Activated gamma-delta T cell treated with Interleukin-2 at 50 U/mL for 16 hours (primary cell): ENCODE measurements at regions not wholly inside any gene's neighbourhood (a gene's known extent, or its start where the extent isn't known, plus 50 kb on each side); places are given as distances from the start of the nearest gene placed in this dataset.

Source experiments
- DNase-seq: peaks from one replicate; pipeline ENCODE4 v3.0.0-alpha.2; 2020

DNA sequence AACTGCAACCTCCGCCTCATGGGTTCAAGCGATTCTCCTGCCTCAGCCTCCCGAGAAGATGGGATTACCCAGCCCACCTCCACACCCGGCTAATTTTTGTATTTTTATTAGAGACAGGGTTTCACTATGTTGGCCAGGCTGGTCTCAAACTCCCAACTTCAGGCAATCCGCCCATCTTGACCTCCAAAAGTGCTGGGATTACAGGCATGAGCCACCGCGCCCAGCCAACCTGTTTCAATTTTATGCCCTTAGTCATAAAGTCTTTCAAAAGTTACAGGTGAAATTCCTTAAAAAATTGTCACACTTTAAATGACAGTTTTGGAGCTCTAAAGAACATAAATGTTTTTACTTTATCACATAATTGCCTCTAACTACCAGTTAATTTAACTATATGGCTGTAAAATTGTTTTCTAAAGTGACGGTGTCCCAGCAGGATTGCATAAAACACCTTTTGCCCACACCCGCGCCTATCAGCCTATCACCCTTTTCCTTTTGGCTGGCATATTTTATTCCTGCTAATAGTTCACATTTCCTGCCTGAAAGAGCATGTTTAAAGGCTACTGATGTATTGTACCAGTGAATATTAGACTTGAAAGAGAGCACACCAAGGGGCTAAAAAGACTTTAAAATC, 164.2 kb upstream of the SEMA6D start:
- DNase-seq = no peak

DNA sequence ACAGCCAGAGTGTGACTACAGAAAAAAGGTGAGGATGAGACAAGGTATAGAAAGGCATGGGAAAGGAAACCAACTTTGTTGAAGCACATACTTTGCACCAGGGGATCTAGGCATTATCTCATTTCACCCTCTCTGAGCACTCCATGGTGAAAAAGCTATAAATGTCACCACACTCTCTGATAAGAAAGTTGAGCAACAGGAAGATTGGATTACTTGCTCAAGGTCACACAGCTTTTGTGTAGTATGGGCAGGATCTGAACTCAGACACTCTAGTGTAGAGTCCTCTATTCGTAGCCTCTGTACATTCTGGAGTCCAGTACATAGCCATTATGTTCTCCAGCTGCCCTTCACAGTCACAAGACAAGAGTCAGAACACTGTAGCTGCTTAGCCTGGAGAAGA, 163.4 kb upstream of the SEMA6D start:
- no peak for DNase-seq

GRCh38 chr15:47561102-47561501, 156.2 kb upstream of the SEMA6D start:
- no peak for DNase-seq

DNA sequence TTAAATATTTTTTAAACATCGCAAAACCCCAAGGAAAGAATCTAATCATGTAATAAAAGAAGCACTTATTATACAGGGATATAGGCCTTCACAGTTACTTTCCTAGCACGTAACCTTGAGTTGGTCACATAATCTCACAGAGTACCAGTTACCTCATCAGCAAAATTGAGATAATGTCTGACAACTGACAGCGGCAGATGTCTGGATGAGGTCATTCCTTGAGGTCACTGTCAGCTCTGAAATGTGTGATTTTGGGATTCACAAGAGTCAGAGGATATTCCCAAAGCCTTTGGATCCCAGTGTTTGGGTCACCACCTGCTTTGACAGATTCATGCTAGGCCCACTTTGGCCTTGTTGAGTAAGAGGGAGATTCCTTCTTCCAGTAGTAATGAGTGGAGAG, 151.4 kb upstream of the SEMA6D start:
- no peak for DNase-seq

DNA sequence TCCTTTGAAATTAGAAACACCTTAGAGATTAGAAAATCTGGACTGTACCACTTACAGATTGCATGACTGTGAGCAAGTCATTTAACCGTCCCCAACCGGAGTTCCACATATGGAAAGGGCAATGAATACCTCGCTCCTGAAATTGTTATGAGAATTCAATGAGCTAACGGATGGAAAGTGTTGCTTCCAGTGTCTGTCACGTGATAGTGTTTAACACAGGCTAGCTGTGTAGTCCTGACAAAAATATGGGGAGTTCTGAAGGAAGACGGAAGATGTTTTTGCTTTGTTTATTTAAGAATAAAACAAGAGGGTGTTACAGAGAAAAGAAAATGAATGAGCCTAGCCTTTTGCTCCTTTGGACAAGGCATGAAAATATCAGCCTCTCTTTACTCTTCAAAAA, 150.7 kb upstream of the SEMA6D start:
- no peak for DNase-seq

DNA sequence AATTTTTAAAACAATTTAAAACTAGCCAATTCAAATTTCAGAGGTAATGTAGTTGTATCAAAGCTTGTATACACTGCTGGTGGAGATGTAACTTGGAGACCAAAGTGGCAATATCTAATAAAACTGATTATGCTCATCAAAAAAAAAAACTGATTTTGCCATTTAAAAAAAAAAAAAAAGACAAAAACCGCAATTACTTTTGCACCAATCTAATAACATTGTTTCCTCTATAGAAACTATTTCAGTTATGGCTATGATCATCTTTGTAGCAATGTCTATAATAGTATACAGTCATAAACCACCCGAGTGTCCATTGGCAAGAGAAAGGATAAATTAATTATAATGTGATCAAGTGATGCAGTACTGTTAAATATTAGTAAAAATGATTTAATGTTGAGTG, 149.3 kb upstream of the SEMA6D start:
- DNase-seq = no peak

- no peak for DNase-seq
Measured at GRCh38 chr15:47570044-47570443, 147.3 kb upstream of the SEMA6D start.

DNA sequence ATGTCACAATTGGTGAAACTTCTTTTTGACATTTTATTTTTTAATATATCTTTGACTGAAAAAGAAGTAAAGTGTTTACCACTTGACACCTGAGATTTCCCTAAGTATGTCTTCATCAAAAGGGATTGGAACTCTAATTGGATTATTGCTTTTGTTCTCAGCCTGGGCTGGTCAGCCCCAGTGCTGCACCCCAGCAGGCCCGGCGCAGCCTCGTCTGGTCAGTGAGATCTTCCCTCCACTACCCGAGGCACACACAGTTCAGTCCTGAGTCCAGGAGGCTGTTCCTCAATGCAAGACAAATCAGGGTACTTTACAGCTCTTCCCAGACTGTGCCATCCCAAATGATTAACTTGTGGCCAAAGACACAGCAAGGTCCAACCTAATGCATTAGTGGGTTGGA, 146.9 kb upstream of the SEMA6D start:
- DNase-seq = no peak

GRCh38 chr15:47570881-47571640, 146.2 kb upstream of the SEMA6D start:
- no peak for DNase-seq

DNA sequence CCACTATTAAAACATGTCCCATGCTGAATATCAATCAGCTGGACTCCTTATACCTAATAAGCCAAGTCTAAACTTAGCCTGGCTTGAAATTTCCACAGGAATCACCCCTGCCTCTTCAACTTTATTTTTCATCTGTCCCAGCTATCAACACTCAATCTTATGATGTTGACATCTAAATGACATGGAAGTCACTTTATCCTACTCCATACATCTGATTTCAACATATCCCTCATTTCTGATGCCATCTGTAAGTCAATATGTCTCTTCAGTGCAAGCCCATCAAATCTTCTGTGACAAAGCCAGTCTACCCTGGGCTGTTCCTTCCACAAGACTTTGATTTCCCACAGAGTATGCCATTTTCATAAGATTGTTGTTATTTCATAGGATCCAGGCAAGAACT, 143.6 kb upstream of the SEMA6D start:
- DNase-seq = no peak

DNA sequence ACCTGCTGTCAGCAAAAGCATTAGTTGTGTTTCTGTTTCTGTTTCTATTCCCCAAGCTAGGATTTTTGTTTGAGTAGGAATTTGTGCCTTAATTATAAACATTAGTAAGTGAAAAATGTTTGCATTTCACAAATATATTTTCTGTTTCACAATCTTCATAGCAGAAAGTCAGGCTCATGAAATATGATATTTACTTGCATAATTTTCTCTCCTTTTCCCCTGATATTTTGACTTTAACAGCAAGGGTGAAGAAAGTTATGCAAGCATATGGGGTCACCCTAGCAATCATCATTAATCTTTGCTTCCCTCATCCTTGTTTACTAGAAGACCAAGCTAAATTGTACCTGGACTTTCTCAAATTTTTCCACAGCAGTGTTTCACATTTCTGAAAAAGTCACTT, 140.3 kb upstream of the SEMA6D start:
- DNase-seq = no peak

DNA sequence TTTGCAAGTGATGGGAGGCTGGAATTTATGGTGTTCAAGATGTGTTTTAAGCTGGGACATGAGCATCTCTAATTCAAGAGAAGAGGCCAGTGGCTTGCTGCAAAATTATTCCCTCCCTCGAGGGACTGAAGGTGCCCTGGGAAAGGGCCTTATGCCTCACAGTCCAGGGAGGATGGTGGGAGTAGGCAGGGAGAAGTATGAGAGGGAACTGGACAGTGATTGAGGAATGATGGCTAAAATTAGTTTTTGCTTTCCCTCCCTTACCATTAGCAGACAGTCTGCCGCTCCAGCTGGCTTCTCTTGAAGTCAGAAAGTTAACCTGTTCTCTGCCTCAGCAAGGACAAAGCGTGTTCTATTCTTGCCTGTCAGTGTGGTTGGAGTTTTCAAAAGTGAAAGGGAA, 139.8 kb upstream of the SEMA6D start:
- no peak for DNase-seq

DNA sequence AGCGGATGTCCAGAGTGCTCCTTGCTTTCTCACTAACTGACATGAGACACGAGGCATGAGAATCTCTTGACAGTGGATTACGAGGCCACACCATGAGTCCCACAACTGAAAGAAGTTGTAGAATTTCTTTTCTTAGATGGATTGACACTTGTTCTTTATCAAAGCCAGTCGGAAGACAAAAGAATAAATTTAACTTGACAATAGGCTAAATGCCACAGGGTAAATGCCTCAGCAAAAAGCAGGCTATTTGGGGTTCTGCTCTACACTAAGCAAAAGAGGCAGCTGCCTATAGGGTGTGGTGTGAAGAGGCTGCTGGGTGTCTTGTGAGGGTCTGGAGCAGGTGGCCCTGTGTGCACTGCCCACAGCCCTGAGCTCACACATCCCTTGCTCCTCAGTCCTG, 135.1 kb upstream of the SEMA6D start:
- no peak for DNase-seq

- no peak for DNase-seq
Measured at GRCh38 chr15:47584316-47584715, 133.0 kb upstream of the SEMA6D start.

- DNase-seq = no peak
Measured at GRCh38 chr15:47586653-47587224, 130.6 kb upstream of the SEMA6D start.

DNA sequence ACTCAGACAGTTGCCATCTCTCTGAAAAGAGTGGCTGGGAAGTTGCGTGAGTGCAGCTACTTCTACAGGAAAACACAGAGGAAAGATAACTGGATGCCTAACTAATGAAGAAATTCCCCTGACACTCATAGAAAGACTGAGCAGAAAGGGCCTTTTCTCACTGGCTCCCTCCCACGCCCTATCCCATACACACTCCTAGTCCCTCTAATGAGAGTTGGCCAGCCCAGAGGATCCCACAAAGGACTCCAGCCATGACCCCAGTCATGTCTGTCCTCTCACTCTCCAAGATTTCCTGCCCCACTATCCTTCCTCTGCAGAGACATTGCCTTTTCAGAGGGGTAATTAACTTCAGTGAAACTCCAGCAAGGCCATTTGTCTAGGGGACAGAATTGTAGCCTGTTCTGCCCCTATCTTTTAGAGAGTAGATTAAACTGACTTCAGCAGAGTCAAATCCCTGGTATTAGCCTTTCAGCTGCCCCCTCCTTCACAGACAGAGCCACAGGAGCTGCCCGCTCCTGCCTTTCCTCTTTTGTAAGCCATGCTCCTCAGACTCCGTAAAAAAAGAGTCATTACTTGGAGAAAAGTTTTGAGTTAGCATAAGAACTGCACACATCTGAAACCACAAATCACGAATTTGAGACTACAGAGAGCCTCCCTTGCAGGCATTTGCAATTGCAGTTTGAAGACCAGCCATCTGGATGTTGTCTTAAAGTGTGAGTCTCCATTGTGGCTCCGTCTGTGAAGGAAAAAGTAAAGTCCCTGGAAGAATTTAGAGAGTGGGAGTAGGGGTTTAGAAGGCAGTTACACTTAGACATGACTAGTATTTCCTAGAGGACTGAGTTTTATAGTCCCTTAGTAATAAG, 129.1 kb upstream of the SEMA6D start:
- no peak for DNase-seq

DNA sequence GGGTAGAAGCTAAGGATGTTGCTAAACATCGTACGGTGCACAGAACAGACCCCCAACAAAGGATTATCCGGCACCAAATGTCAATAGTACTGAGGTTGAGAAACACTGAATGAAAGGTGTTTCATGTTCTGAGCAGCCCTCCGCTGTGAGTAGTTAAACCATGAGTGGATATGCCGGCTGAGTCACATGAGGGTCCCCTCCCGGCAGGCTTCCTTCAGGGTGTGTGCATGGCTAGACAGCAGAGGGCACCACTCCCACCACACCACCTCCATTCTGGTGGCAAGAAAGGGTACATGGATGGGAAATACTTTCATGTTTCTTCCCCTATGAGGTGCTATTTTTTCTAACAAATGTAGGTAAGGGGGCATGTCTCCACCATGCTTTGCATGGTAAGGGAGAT, 128.3 kb upstream of the SEMA6D start:
- DNase-seq = no peak

DNA sequence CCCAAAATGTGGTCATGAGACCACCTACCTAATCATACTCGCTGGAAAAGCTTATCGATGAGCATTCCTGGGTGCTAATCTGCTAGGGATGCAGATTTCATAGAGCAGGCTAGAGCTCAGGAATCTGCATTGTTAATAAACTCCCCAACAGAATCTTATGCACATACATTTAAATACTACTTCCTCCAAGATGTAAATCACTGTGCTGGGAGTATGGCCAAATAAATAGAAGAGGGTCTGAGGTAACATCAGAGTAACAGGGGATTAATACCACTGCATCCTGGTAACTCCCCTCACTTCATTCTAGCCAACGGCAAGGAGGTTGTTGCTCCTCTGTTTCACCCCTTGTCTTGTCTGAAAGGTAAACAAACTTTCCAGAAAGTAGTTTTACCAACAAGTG, 118.3 kb upstream of the SEMA6D start:
- no peak for DNase-seq

DNA sequence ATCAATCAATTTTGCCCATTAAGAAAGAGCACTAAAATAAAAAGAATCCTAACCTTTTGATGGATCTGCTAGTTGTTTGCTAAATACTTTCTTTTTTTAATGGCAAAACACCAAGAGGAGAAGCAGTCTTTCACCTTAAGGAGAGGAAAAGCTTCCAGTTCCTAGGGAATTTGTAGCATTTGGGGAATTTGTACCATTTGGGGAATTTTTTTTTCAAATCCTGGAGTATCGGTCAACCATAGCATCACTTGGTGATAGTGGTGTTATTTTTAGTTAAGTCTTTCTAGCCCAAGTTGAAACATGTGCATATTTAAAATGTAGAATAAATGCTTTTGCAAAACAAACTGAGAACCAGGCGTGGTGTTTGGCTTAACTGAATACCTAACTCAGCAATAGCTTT, 117.5 kb upstream of the SEMA6D start:
- no peak for DNase-seq

DNA sequence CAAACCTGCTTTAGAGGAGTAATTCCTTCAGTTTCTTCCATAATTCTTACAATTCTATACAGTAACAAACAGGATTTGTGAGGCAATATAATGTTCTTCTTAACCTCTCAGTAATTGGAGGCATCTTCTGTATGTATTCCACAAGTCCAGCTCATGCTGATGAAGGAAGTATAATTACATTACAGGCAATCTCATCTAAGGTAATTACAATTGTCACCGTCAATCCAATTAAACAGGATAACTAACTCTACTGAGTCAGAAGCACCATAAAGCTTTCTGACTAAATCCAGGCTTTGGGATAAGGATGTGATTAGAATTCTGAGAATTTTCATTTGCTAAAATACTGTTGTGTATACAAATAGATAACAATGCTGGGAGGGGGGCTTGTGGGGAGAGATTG, 115.2 kb upstream of the SEMA6D start:
- no peak for DNase-seq

DNA sequence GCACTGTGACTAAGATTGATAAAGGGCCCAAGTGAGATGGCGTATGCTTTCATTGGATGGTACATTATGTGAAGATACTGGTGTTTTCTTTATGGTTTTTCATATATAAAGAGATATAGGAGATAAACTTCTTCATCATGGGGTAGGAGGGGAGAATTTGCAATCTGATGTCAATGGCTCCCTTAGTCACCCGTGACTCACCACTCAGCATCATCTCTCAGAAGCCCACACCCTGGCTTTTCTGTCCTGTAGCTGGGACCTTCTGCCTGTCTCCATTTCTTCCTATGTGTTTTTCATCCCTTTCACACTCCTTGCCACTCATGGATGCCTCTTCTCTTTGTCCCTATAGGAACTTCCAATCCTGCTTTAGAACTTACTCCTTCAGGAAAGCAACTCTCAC, 114.3 kb upstream of the SEMA6D start:
- no peak for DNase-seq

GRCh38 chr15:47607695-47608094, 109.6 kb upstream of the SEMA6D start:
- DNase-seq = no peak

GRCh38 chr15:47609693-47610092, 107.6 kb upstream of the SEMA6D start:
- DNase-seq = no peak

DNA sequence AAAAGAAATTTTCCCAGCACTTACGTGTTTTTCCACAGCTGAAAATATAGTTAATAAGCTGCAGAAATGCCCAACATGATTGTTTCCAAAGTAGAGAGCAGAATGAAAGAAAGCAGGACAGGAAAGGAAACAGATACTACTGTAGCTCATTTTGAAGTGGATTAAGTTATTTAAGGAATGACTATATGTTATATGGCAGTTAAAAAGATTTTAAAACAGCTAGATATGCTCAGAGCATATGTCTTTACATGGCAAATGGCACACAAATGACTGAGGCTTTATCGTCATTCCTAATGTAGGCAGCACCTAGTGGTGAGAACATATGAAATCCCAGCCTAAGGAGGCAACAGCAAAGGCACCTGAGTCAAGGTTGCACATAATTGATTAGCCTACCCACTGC, 106.6 kb upstream of the SEMA6D start:
- no peak for DNase-seq
